Left hindlimb (tissue), 1 donor: ENCODE measurements at regions not wholly inside any gene's neighbourhood (a gene's known extent, or its start where the extent isn't known, plus 50 kb on each side); places are given as distances from the start of the nearest gene placed in this dataset.

Experiments used
- DNase-seq: peaks from one replicate; pipeline ENCODE4 v3.0.0-alpha.2; 2018

- no peak for DNase-seq
Measured at GRCh38 chr10:131676800-131677421, 223.9 kb upstream of the PPP2R2D start.

GRCh38 chr10:131677671-131678070 is 223.1 kb upstream of the PPP2R2D start:
- DNase-seq: no peak

GRCh38 chr10:131678171-131678570 is 222.6 kb upstream of the PPP2R2D start:
- no peak for DNase-seq

- no peak for DNase-seq
Measured at GRCh38 chr10:131678613-131679012, 222.2 kb upstream of the PPP2R2D start.

- DNase-seq: no peak
Measured at GRCh38 chr10:131679926-131680325, 220.9 kb upstream of the PPP2R2D start.

GRCh38 chr10:131681122-131681521 is 219.7 kb upstream of the PPP2R2D start:
- no peak for DNase-seq

- no peak for DNase-seq
Measured at GRCh38 chr10:131681656-131682055, 219.2 kb upstream of the PPP2R2D start.

- no peak for DNase-seq
Measured at GRCh38 chr10:131682271-131682962, 218.4 kb upstream of the PPP2R2D start.

- DNase-seq: no peak
Measured at GRCh38 chr10:131683281-131683861, 217.4 kb upstream of the PPP2R2D start.

- DNase-seq: no peak
Measured at GRCh38 chr10:131683941-131684340, 216.9 kb upstream of the PPP2R2D start.

- DNase-seq: no peak
Measured at GRCh38 chr10:131685007-131685406, 215.8 kb upstream of the PPP2R2D start.

- DNase-seq: no peak
Measured at GRCh38 chr10:131685576-131685975, 215.2 kb upstream of the PPP2R2D start.

GRCh38 chr10:131686781-131687420 is 213.9 kb upstream of the PPP2R2D start:
- no peak for DNase-seq

GRCh38 chr10:131688304-131688703 is 212.5 kb upstream of the PPP2R2D start:
- DNase-seq: no peak

GRCh38 chr10:131689016-131689415 is 211.8 kb upstream of the PPP2R2D start:
- DNase-seq: no peak

- DNase-seq: no peak
Measured at GRCh38 chr10:131689486-131689885, 211.3 kb upstream of the PPP2R2D start.

GRCh38 chr10:131689954-131690757 is 210.7 kb upstream of the PPP2R2D start:
- no peak for DNase-seq

GRCh38 chr10:131690805-131691239 is 210.0 kb upstream of the PPP2R2D start:
- DNase-seq: no peak

- DNase-seq: no peak
Measured at GRCh38 chr10:131691481-131692090, 209.2 kb upstream of the PPP2R2D start.

- DNase-seq: no peak
Measured at GRCh38 chr10:131692176-131692575, 208.6 kb upstream of the PPP2R2D start.

GRCh38 chr10:131692686-131693334 is 208.0 kb upstream of the PPP2R2D start:
- no peak for DNase-seq

GRCh38 chr10:131693766-131694165 is 207.0 kb upstream of the PPP2R2D start:
- no peak for DNase-seq
